NOMO-1 treated with DMSO at 0.1 percent for 48 hours (cell line): ENCODE measurements at regions not wholly inside any gene's neighbourhood (a gene's known extent, or its start where the extent isn't known, plus 50 kb on each side); places are given as distances from the start of the nearest gene placed in this dataset.
"Not testable (repeated sequence)": the region's sequence is repeated elsewhere in the genome, so short reads cannot be mapped to it uniquely, and the experiment has no call there.

Source experiments
- DNase-seq: peaks from one replicate; lab custom pipeline; 2025; ENCODE audit not compliant: unreplicated experiment; lab: John Stamatoyannopoulos, UW

DNA sequence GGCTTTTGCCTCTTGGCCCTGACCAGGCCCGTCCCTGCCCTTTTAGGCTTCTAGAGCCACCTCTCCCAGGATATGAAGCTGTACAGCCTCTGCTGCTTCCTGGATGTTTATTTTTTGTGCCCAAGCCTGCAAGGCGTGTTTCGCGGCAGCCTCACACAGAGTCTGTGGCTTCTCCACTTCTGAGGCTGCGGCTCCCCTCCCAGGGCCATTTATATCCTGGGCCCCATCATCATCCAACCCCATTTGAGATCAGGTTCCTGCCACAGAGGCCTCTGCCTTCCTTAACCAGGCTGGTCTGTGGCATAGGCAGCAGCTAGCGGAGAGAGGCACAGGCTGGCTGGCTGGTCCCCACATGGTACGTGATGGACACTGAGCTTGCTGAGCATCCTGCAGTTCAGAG, 114.1 kb upstream of the PWP1 start:
- no peak for DNase-seq

GRCh38 chr12:107574691-107575090, 110.9 kb upstream of the PWP1 start:
- DNase-seq, result no peak

DNA sequence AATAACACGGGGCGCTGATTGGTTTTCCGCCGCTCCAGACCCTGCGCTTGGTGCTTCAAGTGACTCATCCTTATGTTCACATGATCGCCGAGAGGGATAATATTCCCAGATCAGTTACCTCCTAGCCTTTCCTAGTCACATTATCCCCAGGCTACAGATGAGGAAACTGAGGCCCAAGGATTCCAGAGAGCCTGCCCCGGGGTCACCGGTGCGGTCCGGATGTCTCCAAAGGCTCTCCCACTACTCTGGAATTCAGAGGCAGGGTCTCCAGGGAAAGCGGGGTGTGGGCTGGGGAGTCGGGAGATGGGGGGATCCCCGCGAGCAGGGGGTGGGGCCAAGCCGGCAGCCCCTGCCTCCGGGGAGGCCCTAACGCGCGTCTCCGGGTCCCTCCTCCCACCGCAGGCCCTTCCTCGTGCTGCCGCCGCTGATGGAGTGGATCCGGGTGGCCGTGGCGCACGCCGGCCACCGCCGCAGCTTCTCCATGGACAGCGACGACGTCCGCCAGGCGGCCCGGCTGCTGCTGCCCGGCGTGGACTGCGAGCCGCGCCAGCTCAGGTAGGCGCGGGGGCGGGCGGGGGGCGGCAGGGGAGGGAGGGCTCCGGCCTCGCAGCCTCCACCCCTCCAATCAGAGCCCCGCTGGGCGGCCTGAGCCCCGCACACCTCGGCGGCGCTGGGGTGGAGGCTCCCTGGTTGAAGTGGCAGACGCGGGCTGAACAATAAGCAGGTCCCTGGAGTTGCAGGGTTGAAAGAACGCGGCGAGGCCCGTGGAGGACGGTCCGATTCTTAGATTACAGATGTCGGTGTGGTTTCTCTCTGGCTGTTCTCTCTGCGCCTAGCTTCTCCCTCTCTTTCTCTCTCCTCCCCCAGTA, 104.6 kb upstream of the PWP1 start:
- no peak for DNase-seq

DNA sequence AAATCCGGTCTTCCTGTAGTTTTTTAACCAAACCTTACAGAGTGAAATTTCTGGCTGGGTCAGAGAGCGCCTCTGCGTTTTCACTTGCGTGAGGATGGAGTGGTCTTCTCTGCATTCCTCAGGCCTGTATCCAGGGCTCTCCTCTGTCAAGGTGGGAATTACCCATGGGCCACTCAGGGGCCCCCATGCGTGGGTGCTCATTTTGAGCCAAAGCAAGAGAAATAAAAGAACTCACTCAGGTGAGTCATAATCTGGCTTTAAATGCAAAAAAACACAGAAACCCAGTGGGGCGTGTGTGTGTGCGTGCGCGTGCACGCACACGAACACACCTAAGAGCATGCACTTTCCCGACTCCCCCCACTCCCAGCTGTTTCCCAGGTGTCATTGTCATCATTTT, 104.0 kb upstream of the PWP1 start:
- DNase-seq, result no peak

DNA sequence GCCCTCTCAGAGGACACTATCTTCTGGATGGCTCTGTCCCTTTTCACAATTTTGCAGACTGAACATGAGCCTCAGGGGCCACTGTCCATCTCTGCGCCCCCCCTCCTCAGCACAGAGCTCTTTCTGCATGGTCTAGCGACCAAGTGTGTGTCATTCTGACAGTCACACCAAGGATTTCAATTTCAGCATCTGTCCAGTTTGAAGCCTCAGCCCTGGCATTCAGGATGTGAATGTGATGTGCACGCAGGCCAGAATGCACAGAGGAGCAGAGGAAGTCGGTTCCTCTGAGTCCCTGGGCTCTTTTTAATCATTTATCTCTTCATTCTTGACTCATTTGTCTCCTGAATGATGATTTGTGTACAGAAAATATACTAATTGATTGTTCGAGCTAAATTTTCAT, 102.0 kb upstream of the PWP1 start:
- DNase-seq, result no peak

- no peak for DNase-seq
Measured at GRCh38 chr12:107584563-107584962, 101.0 kb upstream of the PWP1 start.

DNA sequence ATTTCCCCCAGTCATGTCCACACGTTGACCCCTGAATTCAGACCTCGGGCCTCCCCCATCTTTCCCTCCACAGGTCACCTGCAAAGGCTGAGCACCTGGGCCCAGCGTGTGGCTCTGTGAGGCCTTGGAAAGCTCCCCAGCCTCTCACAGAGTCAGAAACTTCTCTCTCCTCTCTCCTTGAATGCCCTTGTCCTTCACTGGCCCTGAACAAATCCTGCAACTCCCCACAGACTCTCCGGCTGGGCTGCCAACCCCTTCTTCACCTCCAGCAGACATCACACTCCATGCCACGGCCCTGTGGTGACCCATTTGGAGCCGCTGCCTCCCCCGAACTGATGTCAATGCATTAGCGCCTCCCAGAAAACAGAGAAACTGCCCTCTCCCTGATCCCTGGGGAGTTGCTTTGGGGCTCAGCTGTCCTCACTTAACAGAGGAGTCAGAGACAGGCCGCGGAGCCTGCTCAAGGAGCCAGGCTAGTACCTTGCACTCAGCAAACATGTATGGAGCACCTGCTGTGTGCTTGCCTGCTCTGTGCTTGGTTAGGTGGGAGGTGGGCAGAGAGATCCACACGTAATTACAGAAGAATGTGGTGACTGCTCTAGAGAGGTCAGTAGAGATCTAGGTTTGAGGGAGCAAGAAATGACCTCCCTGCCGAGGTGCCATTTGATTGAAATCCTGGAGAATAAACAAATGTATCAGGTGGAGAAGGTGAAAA, 99.2 kb upstream of the PWP1 start:
- no peak for DNase-seq

DNA sequence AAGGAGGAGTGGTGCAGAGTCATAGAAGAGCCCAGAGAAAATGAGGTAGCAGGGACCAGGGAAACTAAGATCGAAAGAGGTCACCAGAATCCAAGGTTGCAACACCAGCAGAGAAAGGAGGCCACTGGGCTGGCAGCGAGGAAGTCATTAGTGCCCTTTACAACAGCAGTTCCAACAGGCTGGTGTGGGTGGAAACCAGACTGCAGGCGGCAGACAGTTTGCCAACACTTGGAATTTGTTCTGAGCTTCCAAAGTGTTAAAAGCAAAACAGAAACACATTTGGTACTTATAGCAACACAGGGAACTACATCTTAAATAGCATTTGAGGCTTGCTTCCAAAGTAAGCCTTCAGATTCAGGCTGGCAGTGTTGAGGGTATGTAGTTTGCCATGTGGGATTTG, 95.2 kb upstream of the PWP1 start:
- no peak for DNase-seq

DNA sequence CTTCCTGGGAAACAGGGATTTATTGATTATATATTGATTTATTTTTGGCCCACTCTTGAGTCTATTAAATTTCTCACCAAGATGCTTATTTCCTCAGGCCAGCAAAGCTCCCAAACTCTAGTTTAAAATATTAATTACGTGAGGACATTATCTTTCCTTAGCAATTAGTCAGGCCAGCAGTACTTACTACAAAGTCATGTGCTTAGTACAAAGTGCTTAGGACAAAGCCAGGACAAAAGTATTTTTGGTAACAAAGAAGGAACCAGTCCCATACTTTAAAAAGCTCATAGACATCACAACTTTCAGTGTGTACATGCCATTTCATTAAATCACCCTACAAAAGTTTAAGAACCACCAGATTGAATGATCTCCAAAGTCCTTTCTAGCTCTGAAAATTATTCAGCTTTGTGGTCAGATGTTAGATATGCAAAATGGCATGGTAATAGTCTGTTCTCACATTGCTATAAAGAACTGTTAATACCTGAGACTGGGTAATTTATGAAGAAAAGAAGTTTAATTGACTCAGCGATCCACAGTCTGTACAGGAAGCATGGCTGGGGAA, 94.7 kb upstream of the PWP1 start:
- no peak for DNase-seq

- DNase-seq, result no peak
Measured at GRCh38 chr12:107593713-107594381, 91.8 kb upstream of the PWP1 start.

DNA sequence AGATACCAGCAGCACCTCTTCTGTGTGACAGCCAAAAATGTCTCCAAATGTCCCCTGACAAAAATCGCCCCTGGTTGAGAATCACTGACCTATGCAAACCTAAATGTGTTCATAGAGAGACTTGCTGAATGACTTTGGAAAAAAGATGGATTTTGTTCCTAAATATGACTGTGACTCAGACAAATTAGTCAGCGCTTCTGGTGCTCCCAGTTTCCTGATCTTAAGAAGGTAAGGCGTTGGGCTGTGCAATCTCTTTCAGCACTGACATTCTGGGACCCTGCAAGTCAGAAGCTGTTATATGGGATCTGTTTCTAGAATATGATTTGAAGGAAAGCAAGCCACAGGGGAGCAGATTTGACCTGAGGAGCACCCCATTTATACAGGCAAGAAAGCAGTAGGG, 90.6 kb upstream of the PWP1 start:
- DNase-seq, result no peak

GRCh38 chr12:107597695-107598410, 87.7 kb upstream of the PWP1 start:
- no peak for DNase-seq

DNA sequence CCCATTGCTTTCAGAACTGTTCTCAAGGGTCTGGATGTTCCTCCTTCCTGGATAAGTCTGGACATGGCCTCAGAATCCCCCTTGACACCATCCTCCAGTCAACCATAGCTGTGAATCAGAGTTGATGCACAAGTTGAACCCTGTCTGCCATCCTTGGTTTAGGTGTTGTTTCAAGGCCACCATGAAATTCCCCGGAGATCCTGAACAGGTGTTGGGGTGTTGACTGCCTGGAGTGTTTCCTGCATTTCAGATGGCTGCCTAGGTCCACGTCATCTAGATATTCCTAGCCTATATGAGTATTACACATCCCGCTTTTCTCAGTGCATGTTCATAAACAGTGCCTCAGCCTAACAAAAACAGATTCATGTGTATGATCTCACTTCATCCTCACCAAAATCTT, 86.7 kb upstream of the PWP1 start:
- no peak for DNase-seq

DNA sequence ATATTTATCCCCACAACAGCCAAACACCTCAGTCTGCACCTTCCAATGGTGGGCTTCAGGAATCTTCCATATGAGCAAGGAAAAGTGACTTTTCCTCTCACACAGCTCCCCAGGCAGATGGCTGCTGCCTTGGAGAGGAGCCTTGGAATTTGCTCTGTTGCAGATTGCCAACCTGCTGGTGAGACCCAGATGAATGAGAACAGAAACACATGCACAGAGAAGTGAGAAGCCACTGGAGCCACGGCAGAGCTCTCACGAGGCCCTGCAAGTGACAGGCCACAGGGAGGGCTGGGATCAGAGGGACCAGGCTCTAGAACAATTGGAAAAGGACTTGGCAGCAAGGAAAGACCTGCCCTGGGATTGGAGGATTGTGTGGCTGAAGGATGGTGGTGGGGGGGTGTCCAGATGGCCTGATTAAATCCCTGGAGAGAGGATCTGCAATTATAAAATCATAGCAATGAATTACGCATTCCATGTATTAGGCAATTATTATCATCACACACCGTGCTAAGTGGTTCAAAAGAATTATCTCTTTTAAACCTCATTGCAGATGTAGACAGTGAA, 84.9 kb upstream of the PWP1 start:
- no peak for DNase-seq

DNA sequence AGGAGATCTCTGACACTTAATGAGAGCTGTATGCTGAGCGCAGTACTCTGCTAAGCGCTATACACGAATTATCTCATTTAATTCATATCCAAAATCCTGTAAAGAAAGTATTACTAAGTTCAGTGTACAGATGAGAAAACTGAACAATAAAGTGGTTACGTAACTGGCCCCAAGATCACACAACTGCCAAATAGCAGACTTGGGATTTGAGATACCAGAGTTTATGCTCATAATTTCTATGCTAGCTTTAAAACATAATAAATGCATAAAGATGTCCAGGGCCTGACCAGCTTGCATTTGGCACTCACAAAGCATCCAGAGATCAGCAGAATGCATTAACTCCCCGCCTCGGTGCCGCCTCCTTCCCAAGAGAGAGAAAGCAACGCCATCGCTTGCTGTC, 83.2 kb upstream of the PWP1 start:
- no peak for DNase-seq

DNA sequence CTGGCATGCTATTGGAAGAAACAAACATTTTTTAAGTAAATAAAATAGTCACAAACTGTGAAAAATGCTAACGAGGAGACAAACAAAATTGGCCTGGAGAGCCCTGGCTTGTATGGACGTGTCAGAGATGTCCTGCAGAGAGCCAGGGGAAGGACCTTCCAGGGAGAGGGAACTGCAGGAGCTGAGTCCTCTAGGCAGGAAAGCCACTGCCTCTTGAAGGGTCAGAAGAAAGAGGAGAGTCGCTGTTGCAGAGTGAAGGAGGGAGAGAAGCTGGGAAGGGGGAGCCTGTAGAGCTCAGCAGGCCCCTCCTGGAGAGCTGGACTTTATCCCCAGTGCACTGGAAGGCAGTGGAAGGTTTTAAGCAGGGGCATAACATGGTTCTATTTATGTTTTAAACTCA, 80.3 kb upstream of the PWP1 start:
- no peak for DNase-seq

GRCh38 chr12:107607464-107608392, 77.9 kb upstream of the PWP1 start:
- DNase-seq, result peak; percentile 47

GRCh38 chr12:107608779-107609178, 76.8 kb upstream of the PWP1 start:
- DNase-seq, result not testable (repeated sequence)

GRCh38 chr12:107610021-107610859, 75.4 kb upstream of the PWP1 start:
- DNase-seq, result peak; percentile 12
